Activated CD8-positive, alpha-beta memory T cell treated with anti-CD3 and anti-CD28 coated beads, Interleukin-2, amount 50 U/mL, for 24 hours (primary cell): ENCODE measurements at regions not wholly inside any gene's neighbourhood (a gene's known extent, or its start where the extent isn't known, plus 50 kb on each side); places are given as distances from the start of the nearest gene placed in this dataset.
"Not testable (repeated sequence)": the region's sequence is repeated elsewhere in the genome, so short reads cannot be mapped to it uniquely, and the experiment has no call there.

Experiments
- DNase-seq: peaks from one replicate; pipeline ENCODE4 v3.0.0-alpha.2; 2020; ENCODE audit errors: extremely low read depth

DNA sequence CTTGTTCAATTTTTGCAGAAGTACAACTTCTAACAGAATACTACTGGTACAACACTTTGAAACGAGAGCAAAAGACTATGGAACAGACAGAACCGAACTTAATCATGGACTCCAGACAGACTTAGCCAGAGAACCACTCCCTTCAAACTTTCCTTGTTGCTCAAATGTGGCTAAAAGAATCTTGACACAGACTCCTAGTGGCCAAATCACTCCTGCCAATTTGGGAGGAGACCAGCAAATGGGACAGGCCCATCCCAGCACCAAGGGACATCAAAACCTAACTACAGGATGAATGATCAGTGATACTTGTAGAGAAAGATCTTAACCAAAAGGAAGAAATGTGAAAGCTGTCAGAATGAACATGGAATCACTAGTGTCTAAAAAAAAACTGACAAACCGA, 154.0 kb downstream of the MATN1 start:
- DNase-seq, result no peak

DNA sequence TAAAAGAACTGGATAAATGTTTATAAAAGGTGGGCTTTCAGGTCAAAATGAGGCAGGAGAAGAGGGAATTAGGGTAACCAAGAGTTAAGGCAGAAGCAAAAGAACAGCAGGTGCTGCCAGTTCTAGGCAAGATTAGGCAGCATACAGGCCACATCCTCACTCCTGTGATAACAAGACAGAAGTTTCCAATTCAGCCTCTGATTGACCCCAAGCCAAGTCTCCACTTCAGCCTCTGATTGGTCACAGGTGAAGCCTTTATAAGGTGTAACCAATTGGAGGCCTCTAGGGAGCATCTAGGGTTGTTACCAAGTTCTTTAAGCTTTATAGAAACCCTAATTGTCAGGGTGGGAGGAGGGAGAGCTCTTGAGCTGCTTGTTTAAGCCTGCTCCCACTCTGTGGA, 160.8 kb downstream of the MATN1 start:
- DNase-seq, result no peak

GRCh38 chr1:30551603-30552002, 171.8 kb downstream of the MATN1 start:
- DNase-seq, result no peak

DNA sequence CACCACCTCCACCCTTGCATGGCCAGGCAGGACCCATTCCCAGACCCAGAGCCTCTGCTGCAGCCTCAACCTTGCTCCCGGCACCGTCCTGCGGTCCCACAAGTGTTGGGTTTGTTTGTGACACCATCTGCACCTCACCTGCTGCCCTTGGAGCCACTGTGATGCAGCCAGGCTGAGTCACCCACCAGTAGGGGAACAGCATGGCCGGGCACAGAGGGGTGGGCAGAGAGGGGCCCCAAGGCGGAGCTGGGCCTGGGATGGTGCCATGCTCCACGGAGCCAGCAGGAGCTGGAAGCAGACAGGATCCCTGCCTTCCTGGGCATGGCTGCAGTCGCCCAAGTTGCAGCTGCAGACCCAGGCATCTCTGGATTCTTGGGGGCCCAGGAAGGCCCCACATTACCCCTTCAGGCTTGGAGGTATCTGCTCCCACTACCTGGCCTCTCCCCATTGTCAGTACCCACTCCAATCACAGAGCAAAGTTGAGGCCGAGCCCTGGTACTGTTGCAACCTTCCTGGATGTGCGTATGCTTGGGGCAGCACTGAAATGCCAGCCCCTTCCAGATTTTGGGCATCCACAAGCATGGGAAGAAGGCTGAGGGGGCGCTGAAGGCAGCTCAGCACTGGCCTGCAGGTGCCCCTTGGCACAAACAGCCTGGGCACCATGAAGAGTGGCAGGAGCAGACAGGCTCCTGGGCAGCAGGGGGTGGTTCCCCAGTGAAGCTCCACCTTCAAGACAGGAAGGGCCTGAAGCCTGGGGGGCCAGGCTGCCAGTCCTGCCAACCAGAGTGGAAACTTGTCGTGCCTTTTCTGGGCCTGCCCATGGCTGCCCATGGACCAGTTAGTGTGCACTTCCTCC, 172.8 kb downstream of the MATN1 start:
- no peak for DNase-seq

- not testable (repeated sequence) for DNase-seq
Observed at GRCh38 chr1:30549872-30550271, 173.5 kb downstream of the MATN1 start.

DNA sequence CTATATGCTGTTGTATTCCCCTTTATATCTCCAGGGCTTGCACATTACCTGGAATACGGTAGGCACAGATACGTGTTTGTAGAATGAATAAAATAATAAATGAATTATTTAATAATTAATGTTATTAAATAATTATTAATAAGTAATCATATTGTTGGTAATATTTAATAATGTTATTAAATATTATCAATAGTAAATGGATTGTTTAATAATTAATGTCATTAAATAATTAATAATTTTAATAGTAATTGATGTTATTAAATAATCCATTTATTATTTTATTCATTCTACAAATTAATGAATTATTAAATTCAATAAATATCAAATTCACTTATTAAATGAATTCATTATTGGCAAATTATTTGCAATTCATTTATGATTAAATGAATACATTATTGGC, 175.1 kb downstream of the MATN1 start:
- no peak for DNase-seq

- DNase-seq, result not testable (repeated sequence)
Observed at GRCh38 chr1:30547326-30547725, 176.1 kb downstream of the MATN1 start.

DNA sequence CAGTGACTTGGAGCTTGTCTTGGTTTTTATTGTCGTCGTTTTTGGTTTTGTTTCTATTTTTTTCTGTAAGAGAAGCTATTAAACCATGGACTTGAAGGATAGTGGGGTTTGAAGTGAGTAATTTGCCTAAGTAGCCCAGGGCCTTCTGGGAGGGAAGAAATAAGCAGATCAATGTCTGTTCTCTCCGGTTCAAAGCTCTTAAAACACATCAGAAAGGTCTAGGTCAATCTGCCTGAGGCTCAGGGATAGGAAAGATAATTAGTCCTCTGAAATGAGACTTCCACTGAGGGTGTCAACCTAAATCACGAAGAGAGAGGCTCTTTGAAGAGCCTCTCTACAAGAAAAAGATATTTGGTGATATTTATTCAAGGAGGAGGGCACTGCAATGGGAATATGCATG, 178.0 kb downstream of the MATN1 start:
- DNase-seq, result no peak

- DNase-seq, result no peak
Observed at GRCh38 chr1:30541721-30542485, 181.5 kb downstream of the MATN1 start.

- no peak for DNase-seq
Observed at GRCh38 chr1:30540611-30541192, 182.7 kb downstream of the MATN1 start.

DNA sequence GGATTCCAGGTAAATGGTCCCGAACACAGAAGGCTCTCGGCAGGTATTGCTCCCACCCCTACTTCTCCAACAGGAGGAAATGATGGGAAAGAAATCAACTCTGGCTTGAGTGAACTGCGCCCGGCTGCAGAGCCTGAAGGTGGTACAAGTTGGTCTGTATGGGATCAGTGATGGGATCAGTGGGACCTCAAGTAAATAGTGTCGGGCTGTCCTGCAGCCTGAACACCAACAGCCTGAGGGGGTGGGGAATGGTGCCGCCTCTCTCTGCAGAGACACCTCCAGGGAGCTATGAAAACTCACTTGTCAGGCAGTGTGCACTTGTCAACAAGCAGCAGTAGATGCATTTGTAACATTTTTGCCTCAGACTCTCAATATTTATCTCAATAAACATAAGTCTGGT, 183.5 kb downstream of the MATN1 start:
- no peak for DNase-seq

- no peak for DNase-seq
Observed at GRCh38 chr1:30538993-30539867, 184.2 kb downstream of the MATN1 start.

- DNase-seq, result no peak
Observed at GRCh38 chr1:30538226-30538992, 185.0 kb downstream of the MATN1 start.

GRCh38 chr1:30537279-30537678, 186.1 kb downstream of the MATN1 start:
- DNase-seq, result no peak

DNA sequence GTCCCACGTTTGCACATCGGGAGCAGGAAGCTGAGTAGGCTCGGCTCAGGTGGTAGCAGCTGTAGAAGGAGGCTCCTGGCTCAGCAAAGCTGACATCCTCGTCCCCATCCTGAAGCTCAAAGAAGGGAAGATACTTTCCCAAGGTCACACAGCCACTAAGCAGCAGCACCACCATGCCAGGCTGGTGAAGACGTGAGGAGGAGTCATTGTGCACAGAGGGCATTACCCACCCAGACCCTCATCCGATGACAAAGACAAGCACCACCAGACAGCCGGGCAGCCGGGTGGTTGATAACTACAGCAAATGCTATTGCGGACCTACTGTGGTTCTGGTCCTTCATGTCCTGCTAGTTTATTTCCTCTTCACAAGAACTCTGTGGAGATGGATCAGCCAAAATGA, 186.9 kb downstream of the MATN1 start:
- no peak for DNase-seq

DNA sequence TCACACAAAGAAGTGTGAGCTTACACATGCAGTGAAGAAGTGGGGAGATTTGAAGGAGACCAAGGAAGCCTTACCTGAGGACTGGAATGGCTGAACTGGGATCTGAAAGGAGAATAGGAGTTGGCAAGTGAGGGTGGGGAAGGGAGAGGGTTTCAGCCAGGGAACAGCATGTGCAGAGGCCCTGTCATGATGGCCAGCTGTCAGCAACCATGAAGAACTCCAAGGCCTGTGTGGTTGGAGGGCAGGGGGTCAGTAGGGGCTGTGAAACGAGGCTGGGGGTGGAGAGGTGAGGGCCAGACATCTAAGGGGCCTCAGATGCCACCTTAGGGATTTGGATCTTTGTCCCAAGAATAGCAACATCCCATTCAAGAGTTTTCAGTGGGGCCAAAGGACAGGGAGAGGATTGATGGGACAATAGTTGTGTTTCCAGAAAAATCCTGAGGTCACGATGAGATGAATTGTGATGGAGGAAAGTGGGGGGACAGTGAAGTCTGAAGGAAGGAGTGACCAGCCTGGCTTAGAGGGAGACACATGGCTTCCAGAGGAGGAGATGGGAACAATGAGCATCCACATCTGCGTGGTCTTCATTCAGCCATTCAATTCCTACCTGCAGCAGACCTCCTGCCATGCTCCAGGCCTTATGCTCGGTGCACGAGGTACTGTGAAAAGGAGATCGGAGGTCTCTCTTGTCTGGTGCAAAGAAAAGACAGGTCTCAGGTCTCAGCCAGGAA, 187.6 kb downstream of the MATN1 start:
- no peak for DNase-seq

GRCh38 chr1:30534551-30534940, 188.8 kb downstream of the MATN1 start:
- no peak for DNase-seq

GRCh38 chr1:30533796-30534550, 189.4 kb downstream of the MATN1 start:
- no peak for DNase-seq

DNA sequence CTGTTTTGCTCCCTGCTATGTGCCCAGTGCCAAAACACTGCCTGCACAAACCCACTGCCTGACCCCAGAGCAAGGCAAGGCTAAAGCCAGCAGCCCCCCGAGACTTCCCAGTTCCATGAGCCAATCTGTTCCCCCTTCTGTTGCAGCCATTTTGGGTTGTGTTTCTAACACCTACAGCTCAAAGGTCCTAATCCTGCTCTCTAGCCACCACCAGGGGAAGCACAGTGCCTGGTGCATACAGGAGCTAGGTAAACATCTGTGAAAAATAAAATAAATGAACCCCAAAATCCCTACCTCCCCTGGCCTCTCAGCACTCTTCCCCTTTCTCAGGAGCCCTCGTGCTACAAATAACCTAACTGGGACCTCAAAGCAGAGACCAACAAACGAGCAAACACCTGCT, 190.2 kb downstream of the MATN1 start:
- no peak for DNase-seq

DNA sequence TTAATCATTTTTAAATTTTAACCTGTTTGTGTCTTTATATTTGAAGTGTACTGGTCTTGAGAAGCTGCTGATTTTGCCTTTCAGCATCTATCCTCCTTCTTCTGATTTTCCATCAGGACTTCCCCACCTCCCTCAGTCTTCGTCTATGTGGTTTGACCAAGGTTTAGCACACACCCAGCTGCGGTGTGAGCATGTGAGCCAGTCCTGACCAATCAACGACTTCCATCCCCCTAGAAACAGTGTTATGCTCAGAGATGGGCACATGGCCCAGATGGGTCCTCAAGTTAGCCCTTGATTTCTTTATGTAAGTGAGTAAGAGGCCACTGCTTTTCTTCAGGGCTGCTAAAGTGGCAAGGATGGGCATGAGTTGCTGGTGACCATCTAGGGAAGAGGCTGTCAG, 190.8 kb downstream of the MATN1 start:
- no peak for DNase-seq
